ENCODE measurements at regions not wholly inside any gene's neighbourhood (a gene's known extent, or its start where the extent isn't known, plus 50 kb on each side); places are given as distances from the start of the nearest gene placed in this dataset.

DNA sequence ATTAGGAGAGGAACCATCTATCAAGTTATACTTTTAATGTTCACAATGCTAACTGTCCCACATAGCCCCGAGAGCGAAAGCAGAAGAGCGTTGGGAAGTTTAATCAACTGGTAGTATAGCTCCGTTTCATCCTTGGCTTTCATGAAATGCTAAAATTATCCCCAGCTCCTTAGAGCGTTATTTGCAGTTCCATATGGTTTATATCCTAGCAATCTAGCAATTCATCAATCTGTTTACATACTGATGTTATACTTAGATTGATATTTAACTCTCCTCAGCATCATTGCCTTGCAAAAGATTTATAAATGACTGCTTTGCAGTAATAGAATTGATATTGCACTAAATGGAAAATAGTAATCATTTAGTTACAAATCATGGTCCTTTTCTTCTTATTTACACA, 419.8 kb downstream of the COG6 start:
- 76 to 80% (median 78%) methylated on average over 5 of the region's 5 CpGs for WGBS, 5 donors
- no peaks in the 10 kb centered on the region for H3K4me1 ChIP-seq
- H3K36me3 ChIP-seq = no peaks in the 10 kb centered on the region
- TF ChIP-seq POLR2AphosphoS5 (IDR thresholded peaks at IDR 0.05) (no peak), EP300 (IDR thresholded peaks at IDR 0.05) (no peak), POLR2A (IDR thresholded peaks at IDR 0.05) (no peak)
- TF ChIP-seq, protein P1, sequence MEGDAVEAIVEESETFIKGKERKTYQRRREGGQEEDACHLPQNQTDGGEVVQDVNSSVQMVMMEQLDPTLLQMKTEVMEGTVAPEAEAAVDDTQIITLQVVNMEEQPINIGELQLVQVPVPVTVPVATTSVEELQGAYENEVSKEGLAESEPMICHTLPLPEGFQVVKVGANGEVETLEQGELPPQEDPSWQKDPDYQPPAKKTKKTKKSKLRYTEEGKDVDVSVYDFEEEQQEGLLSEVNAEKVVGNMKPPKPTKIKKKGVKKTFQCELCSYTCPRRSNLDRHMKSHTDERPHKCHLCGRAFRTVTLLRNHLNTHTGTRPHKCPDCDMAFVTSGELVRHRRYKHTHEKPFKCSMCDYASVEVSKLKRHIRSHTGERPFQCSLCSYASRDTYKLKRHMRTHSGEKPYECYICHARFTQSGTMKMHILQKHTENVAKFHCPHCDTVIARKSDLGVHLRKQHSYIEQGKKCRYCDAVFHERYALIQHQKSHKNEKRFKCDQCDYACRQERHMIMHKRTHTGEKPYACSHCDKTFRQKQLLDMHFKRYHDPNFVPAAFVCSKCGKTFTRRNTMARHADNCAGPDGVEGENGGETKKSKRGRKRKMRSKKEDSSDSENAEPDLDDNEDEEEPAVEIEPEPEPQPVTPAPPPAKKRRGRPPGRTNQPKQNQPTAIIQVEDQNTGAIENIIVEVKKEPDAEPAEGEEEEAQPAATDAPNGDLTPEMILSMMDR (IDR thresholded peaks at IDR 0.05) = no peak
- no peaks in the 10 kb centered on the region for H3K9me3 ChIP-seq
- no peak for DNase-seq
- no peak overlapping the region for H3K4me3 ChIP-seq
- no peaks in the 10 kb centered on the region for H3K27me3 ChIP-seq
- no peak overlapping the region for H3K27ac ChIP-seq
- intact Hi-C loops (cut with DNase I; ENCODE audit: low total_unique reads) = no loop called here

DNA sequence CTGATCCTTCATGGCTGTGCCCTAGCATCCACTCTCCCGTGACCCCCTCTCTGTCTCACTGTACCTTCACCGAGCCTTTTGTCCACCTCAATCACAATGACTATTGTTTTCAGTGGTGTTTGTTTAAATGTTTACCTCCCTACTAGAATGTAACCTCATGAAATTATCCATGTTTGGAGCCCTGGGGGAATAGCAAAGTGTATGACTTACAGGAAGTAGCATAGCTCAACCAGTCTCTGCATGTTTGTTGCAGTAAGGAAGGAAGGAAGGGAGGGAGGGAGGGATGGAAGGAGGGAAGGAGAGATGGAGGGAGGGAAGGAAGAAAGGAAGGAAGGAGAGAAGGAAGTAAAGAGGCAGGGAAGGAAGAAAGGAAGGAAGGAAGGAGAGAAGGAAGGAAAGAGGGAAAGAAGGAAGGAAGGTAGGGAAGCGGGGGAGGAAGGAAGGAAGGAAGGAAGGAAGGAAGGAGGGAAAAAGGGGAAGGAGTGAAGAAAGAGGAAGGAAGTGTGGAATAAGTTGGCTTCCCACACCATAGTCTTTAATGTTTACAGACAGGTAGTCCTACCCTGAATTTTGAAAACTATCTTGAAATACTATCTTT, 421.4 kb downstream of the COG6 start:
- intact Hi-C loops (cut with DNase I; ENCODE audit: low total_unique reads) = no loop called here
- Histone ChIP-seq H3K27me3 (no peaks in the 10 kb centered on the region), H3K4me3 (no peak overlapping the region), H3K4me1 (no peaks in the 10 kb centered on the region), H3K36me3 (no peaks in the 10 kb centered on the region), H3K9me3 (no peaks in the 10 kb centered on the region), H3K27ac (no peak overlapping the region)
- 87 to 94% (median 93%) methylated on average over 3 of the region's 3 CpGs for WGBS, 5 donors
- no peak for DNase-seq
- no peak for TF ChIP-seq EP300 (IDR thresholded peaks at IDR 0.05)
- TF ChIP-seq, protein P1 (IDR thresholded peaks at IDR 0.05) = no peak
- no peak for TF ChIP-seq POLR2A (IDR thresholded peaks at IDR 0.05)
- TF ChIP-seq POLR2AphosphoS5 (IDR thresholded peaks at IDR 0.05) = no peak

DNA sequence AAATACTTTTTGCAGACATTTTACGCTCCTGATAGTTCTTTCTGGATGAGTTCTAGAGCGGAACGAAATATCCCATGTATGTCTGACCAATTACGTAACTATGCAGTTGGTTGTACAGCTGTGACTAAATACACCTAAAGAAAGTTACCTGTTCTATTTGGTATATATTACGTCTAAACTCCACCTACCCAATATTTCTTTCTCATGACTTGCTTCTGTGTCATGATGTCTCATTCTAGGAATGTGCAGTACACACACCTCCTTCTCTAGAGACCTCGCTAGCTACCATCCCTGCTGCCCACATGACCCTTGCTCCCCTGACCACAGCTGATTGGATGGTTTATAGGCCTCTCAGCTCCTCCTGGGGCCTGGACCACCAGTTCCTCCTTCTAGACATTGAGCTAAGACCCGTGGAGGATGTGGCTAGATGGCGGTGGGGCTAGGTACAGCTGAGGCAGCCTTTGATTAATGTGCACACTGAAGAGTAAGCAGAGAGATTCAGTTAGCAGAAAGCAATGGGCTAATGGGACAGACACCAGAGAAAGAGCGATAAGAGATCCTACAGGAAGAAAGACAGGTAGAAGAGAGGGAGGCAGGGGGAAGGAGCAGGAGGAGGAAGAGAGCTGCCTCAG, 422.1 kb downstream of the COG6 start:
- intact Hi-C loops (cut with DNase I; ENCODE audit: low total_unique reads) = no loop called here
- H3K9me3 ChIP-seq = no peaks in the 10 kb centered on the region
- H3K27me3 ChIP-seq = no peaks in the 10 kb centered on the region
- 92 to 97% (median 94%) methylated on average over 9 of the region's 9 CpGs for WGBS, 5 donors
- H3K36me3 ChIP-seq = no peaks in the 10 kb centered on the region
- no peak overlapping the region for H3K4me3 ChIP-seq
- H3K4me1 ChIP-seq = no peaks in the 10 kb centered on the region
- TF ChIP-seq EP300 (IDR thresholded peaks at IDR 0.05) (no peak), POLR2AphosphoS5 (IDR thresholded peaks at IDR 0.05) (no peak), POLR2A (IDR thresholded peaks at IDR 0.05) (no peak)
- TF ChIP-seq, protein P1 (IDR thresholded peaks at IDR 0.05) = no peak
- no peak for DNase-seq
- H3K27ac ChIP-seq = no peak overlapping the region

DNA sequence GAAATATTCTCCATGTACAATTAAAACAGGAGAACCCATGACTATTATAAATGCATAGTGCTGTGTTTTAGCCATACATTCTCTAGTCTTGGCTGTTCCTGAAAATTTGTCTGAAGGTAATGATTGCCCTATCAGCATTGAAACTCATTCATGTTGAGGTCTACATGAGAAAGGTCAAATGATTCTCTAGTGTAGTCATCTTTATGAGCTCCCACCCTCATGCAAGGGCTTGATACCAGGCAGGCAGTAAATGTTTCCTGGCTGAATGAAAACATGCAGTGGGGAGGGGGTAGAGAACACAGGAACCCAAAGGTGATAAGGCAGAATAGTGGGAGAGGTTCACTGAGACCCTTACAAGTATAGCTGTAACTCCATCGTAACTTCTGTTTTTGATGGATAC, 424.3 kb downstream of the COG6 start:
- no peak overlapping the region for H3K27ac ChIP-seq
- no peaks in the 10 kb centered on the region for H3K36me3 ChIP-seq
- H3K4me1 ChIP-seq = no peaks in the 10 kb centered on the region
- WGBS, 5 donors = 95 to 100% (median 98%) methylated on average over 1 of the region's 1 CpG
- no peak for TF ChIP-seq EP300 (IDR thresholded peaks at IDR 0.05)
- no peak for TF ChIP-seq POLR2A (IDR thresholded peaks at IDR 0.05)
- TF ChIP-seq POLR2AphosphoS5 (IDR thresholded peaks at IDR 0.05) = no peak
- TF ChIP-seq, protein P1 (IDR thresholded peaks at IDR 0.05) = no peak
- DNase-seq = no peak
- H3K9me3 ChIP-seq = no peaks in the 10 kb centered on the region
- H3K4me3 ChIP-seq = no peak overlapping the region
- intact Hi-C loops (cut with DNase I; ENCODE audit: low total_unique reads) = no loop called here
- H3K27me3 ChIP-seq = no peaks in the 10 kb centered on the region
